ENCODE measurements at regions not wholly inside any gene's neighbourhood (a gene's known extent, or its start where the extent isn't known, plus 50 kb on each side); places are given as distances from the start of the nearest gene placed in this dataset.

DNA sequence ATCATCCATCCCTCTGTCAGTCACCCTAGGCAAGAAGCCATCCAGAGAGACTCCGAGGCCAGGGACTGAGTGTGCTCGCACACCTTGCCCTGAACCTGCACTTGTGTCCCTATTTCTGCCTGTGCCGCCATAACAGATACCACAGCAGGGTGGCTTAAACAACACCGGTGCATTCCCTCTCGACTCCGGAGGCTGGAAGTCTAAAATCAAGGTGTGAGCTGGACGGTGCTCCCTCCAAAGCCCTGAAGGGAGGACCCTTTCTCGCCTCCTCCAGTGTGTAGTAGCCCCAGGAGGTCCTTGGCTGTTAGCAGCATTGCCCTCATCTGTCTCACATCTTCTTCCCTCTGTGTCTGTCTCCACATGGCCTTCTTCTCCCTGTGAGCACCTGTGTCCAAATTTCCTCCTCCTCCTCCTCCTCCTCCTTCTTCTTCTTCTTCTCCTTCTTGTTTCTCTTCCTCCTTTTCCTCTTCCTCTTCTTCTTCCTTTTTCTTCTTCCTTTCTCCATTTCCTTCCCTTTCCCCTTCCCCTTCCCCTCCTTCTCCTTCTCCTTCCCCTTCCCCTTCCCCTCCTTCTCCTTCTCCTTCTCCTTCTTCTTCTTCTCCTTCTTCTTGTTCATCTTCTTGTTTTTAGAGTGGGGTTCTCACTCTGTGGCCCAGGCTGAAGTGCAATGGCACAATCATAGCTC, 98.1 kb upstream of the ENPP6 start:
- no peak overlapping the region for H3K27ac ChIP-seq
- TF ChIP-seq ZFX (IDR thresholded peaks at IDR 0.05; ENCODE audit: borderline replicate concordance), result no peak
- TF ChIP-seq, protein P1, sequence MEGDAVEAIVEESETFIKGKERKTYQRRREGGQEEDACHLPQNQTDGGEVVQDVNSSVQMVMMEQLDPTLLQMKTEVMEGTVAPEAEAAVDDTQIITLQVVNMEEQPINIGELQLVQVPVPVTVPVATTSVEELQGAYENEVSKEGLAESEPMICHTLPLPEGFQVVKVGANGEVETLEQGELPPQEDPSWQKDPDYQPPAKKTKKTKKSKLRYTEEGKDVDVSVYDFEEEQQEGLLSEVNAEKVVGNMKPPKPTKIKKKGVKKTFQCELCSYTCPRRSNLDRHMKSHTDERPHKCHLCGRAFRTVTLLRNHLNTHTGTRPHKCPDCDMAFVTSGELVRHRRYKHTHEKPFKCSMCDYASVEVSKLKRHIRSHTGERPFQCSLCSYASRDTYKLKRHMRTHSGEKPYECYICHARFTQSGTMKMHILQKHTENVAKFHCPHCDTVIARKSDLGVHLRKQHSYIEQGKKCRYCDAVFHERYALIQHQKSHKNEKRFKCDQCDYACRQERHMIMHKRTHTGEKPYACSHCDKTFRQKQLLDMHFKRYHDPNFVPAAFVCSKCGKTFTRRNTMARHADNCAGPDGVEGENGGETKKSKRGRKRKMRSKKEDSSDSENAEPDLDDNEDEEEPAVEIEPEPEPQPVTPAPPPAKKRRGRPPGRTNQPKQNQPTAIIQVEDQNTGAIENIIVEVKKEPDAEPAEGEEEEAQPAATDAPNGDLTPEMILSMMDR (IDR thresholded peaks at IDR 0.05), result no peak

DNA sequence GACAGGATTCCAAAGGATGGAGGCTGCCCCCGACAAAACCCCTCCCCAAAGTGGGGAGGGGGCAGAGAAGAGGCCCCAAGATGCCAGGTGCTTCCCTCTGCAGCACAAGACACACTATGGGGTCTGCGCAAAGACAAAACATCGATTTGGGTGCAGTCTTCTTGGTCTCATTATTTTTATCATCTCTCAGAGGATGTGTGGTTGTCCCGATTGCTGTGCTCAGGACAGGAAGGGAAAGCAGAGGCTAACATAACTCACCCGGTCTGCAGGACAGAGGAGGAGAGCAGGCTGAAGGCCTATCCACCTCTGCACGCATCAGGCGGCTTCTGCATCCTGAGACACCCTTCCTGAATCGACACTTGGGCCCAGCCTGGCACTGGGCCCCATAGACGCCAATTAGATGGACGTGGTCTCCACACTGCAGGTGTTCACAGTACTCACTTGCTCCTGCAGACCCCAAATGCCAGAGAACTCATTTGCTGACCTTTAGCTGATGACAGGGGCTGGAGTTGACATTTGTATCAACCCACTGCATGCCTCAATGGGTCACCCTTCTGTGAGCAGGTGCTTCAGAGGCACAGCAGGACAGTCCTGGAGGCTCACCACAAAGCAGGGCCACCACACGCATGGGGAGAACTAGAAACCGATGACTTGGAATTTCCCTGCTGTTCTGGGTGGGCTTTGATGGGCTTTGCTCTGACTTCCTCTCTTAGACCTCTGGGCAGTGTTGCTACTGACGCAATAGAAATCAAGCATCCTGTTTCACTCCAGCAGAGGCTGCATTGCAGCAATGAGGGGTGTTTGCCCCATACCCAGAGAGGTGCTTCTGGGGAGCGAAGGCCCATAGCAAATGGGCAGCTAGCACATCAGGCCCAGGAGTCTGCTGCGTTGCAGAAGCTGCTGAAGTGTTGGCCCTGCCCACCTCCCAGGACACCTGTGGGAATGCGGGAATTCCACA, 96.3 kb upstream of the ENPP6 start:
- H3K27ac ChIP-seq, result no peak overlapping the region
- TF ChIP-seq, protein P1 (IDR thresholded peaks at IDR 0.05), result no peak

DNA sequence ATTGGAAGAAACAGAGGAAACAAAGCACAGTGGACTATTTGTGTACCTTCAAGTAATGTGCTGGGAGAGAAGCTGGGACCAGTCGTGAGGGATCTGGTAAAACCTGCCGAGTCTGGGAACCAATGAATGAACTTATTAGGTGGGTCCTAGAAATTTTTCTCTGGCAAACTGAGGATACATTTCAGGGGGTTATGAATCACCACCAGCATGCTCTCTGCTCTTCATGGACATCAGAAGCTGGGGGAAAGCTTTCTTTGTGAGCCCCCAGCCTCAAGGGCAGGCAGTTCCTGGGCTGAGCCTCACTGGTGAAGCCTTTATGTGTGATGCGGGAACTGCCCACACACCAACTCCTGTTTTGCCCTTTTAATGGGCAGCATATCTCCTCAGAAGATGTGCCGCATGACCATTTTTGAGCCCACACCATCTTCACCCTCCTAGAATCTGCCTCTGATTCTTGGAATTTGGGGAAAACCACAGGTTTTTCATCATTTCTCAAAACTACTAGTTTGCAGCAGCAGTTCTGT, 95.4 kb upstream of the ENPP6 start:
- no peak for TF ChIP-seq ZFX (IDR thresholded peaks at IDR 0.05; ENCODE audit: borderline replicate concordance)
- TF ChIP-seq, protein P1 (IDR thresholded peaks at IDR 0.05), result no peak

DNA sequence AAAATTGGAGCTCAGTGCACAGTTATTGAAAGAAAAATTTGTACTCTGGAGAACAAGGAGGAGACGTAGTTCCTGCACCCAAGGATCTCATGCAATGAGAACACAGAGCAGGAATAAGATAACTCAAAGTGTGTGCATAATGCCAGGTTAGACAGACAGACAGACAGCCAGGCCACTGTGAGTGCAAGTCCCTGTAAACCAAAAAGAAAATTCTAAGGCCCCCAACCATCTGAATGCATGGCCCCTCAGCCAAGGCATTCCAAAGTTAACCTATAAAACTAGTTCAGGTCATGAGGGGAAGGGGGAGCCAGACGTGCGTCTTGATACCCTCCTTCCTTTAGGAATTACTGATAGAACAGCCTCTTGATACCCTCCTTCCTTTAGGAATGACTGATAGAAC, 94.5 kb upstream of the ENPP6 start:
- H3K27ac ChIP-seq, result no peak overlapping the region
- TF ChIP-seq ZFX (IDR thresholded peaks at IDR 0.05; ENCODE audit: borderline replicate concordance), result no peak
- TF ChIP-seq, protein P1 (IDR thresholded peaks at IDR 0.05), result no peak

More for the DNA sequence above, 95.4 kb upstream of the ENPP6 start:
- H3K27ac ChIP-seq, result no peak overlapping the region

DNA sequence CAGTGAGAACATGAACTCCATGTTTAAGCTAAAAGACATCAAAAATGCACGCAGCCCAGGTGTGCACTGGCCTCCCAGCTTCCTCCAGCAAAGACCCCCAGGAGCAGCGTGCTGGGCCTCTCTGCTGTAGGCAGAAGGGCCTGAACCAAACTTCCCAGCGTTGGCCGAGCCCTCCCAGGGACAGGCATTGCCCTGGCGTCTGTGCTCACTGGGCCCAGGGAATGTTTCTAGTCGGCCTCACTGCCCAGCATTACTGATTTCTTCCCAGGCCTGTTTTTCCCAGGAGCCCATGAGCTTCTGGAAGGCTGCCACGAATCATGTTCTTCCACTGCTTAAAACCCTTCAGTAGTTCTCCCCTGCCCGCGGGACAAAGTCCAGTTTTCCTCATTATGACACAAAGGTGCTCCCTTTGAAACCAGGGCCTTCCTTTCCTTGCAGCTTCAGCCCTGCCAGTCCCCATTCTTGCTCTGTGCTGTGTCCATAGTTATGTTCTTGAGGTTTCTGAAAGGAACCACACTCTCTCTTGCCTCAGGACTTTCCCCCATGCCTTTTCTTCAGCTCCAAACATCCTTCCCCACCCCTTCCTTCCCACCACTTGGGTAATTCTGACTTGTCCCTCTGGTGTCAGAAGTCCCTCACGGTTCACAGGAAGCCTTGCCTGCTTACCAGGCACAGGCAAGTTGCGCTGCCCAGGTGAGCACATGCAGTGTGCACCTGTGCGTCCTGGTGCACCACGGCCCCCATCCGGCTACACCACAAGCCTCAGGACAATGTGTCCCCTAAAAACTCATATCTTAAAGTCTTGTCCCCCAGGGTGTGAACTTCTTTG, 93.4 kb upstream of the ENPP6 start:
- TF ChIP-seq, protein P1 (IDR thresholded peaks at IDR 0.05), result no peak
- no peak for TF ChIP-seq ZFX (IDR thresholded peaks at IDR 0.05; ENCODE audit: borderline replicate concordance)
- no peak overlapping the region for H3K27ac ChIP-seq

DNA sequence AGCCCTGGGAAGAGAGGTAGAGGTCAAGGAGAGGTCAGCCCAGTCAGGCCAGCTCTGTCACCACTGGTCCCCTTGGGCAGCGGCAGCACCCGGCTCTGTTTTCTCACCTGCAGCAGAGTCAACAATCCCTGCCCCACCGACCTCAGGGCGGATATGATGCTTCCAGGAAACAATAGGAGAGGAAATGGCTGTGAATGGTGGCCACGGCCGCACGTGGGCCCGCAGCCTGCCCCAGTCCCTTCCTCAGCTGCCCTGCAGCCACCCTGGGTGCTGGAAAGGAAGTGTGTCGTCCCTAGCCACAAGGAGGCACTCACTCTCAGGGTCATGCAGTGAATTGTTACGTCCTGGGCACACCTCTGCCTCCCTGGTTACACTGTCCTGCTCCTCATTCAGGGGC, 92.5 kb upstream of the ENPP6 start:
- TF ChIP-seq ZFX (IDR thresholded peaks at IDR 0.05; ENCODE audit: borderline replicate concordance), result no peak
- TF ChIP-seq, protein P1 (IDR thresholded peaks at IDR 0.05), result 0 out of 2 replicates have a peak, but pooled peaks have one; percentile 13
- no peak overlapping the region for H3K27ac ChIP-seq

Data from 22Rv1 (cell line).